ENCODE measurements at regions not wholly inside any gene's neighbourhood (a gene's known extent, or its start where the extent isn't known, plus 50 kb on each side); places are given as distances from the start of the nearest gene placed in this dataset.

DNA sequence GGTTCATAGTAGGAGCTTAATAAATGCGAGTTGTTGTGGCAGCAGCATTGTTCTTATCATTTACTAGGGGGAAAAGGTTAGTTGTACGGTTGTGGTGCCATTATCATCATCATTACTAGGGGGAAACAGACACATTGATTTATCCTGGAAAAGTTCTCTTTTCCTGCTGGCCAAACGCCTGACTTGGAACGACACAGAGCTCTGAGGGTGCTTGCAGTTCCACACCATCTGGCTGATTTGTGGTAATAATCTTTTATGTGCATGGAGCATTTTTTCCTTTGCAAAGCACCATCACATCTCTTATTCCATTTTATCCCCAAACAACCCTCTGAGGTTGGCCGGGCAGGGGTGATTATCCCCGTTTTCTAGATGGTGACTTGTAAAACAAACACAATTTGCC, 219.4 kb downstream of the BUB3 start:
- no peak overlapping the region for H3T11ph ChIP-seq (ENCODE audit: low read length)
- H2BK120ac ChIP-seq (ENCODE audit: low read depth, low read length, poor library complexity, severe bottlenecking) = no peak overlapping the region
- no peaks in the 10 kb centered on the region for H3K23me2 ChIP-seq (ENCODE audit: insufficient read length, low read depth, low read length, poor library complexity, severe bottlenecking)
- no peaks in the 10 kb centered on the region for H3K79me1 ChIP-seq (ENCODE audit: insufficient read depth, low read depth, low read length, poor library complexity, severe bottlenecking)
- WGBS (ENCODE audit: extremely low coverage, insufficient read length, low lambda C conversion rate) = no CpG with 5 or more reads among the region's 6 CpGs
- H2BK12ac ChIP-seq (ENCODE audit: insufficient read length, low read depth, low read length) = no peak overlapping the region
- H2BK15ac ChIP-seq (ENCODE audit: low read depth, low read length) = no peak overlapping the region
- Mint-ChIP-seq H3K4me3 (no peak overlapping the region), H3K27ac (no peak overlapping the region), H3K4me1 (peaks cover 10 to 20% of the 10 kb centered on the region in 2 experiments), H3K9me3 (peaks cover 10 to 14% of the 10 kb centered on the region in 2 experiments), H3K27me3 (ENCODE audit: low read depth) (peaks cover 2% of the 10 kb centered on the region), H3K36me3 (ENCODE audit: insufficient read depth in 1 of 3, low read depth in 3 of 3) (peaks cover 4 to 30% (median 17%) of the 10 kb centered on the region in 3 experiments)
- H3K9ac ChIP-seq (ENCODE audit: extremely low read depth, insufficient read length, low read length) = no peak overlapping the region
- no peak overlapping the region for H2AFZ ChIP-seq (ENCODE audit: low read length)
- H3K4me1 ChIP-seq (ENCODE audit: insufficient read depth, low read length) = no peaks in the 10 kb centered on the region
- H2AK5ac ChIP-seq (ENCODE audit: insufficient read length, low read length) = no peak overlapping the region
- no peak overlapping the region for H3K4me2 ChIP-seq (ENCODE audit: insufficient read depth, insufficient read length, low read length)
- H3K4ac ChIP-seq (ENCODE audit: low read depth, low read length) = no peak overlapping the region
- H4K20me1 ChIP-seq (ENCODE audit: control insufficient read depth, insufficient read depth, insufficient read length) = no peaks in the 10 kb centered on the region
- no peak overlapping the region for H3K14ac ChIP-seq (ENCODE audit: insufficient read depth, low read length)
- no peak overlapping the region for H4K8ac ChIP-seq (replicated peaks; ENCODE audit: insufficient read length, low read depth, low read length)
- no peaks in the 10 kb centered on the region for H3K79me2 ChIP-seq (ENCODE audit: insufficient read depth, low read length)
- TF ChIP-seq, protein P1, sequence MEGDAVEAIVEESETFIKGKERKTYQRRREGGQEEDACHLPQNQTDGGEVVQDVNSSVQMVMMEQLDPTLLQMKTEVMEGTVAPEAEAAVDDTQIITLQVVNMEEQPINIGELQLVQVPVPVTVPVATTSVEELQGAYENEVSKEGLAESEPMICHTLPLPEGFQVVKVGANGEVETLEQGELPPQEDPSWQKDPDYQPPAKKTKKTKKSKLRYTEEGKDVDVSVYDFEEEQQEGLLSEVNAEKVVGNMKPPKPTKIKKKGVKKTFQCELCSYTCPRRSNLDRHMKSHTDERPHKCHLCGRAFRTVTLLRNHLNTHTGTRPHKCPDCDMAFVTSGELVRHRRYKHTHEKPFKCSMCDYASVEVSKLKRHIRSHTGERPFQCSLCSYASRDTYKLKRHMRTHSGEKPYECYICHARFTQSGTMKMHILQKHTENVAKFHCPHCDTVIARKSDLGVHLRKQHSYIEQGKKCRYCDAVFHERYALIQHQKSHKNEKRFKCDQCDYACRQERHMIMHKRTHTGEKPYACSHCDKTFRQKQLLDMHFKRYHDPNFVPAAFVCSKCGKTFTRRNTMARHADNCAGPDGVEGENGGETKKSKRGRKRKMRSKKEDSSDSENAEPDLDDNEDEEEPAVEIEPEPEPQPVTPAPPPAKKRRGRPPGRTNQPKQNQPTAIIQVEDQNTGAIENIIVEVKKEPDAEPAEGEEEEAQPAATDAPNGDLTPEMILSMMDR (conservative IDR thresholded peaks at IDR 0.05) = no peak
- DNase-seq = no peak
- no peak overlapping the region for H3K27ac ChIP-seq (ENCODE audit: insufficient read length, low read depth, low read length)
- H2BK5ac ChIP-seq (ENCODE audit: insufficient read length, low read length) = no peak overlapping the region
- H4K91ac ChIP-seq (ENCODE audit: insufficient read length, low read depth, low read length) = no peak overlapping the region
- no peaks in the 10 kb centered on the region for H3K27me3 ChIP-seq (ENCODE audit: insufficient read depth, low read length)
- no peak overlapping the region for H2BK20ac ChIP-seq (ENCODE audit: low read depth, low read length, poor library complexity, severe bottlenecking)
- no peak overlapping the region for H3K56ac ChIP-seq (ENCODE audit: insufficient read length, low read depth, low read length)
- H3K23ac ChIP-seq (ENCODE audit: insufficient read length, low read depth, low read length) = no peak overlapping the region
- H3K18ac ChIP-seq (ENCODE audit: insufficient read length, low read depth, low read length) = no peak overlapping the region
- H4K5ac ChIP-seq (ENCODE audit: insufficient read length, low read depth, low read length) = no peak overlapping the region
- no peaks in the 10 kb centered on the region for H3K9me3 ChIP-seq (ENCODE audit: control insufficient read depth, low read depth, low read length)

Data from H9 (cell line).